ENCODE measurements at regions not wholly inside any gene's neighbourhood (a gene's known extent, or its start where the extent isn't known, plus 50 kb on each side); places are given as distances from the start of the nearest gene placed in this dataset.

GRCh38 chr12:107411792-107412535 lies 273.6 kb upstream of the PWP1 start:
- DNase-seq: no peak

- no peak for DNase-seq
These were observed 270.5 kb upstream of the PWP1 start for GRCh38 chr12:107415071-107415470.

GRCh38 chr12:107415834-107416233 lies 269.8 kb upstream of the PWP1 start:
- no peak for DNase-seq

- no peak for DNase-seq
These were observed 268.6 kb upstream of the PWP1 start for GRCh38 chr12:107417004-107417403.

- no peak for DNase-seq
These were observed 266.6 kb upstream of the PWP1 start for GRCh38 chr12:107418981-107419380.

GRCh38 chr12:107423531-107423930 lies 262.1 kb upstream of the PWP1 start:
- DNase-seq: no peak

GRCh38 chr12:107429006-107429705 lies 256.4 kb upstream of the PWP1 start:
- DNase-seq: no peak

- DNase-seq: no peak
These were observed 253.7 kb upstream of the PWP1 start for GRCh38 chr12:107431942-107432341.

- DNase-seq: no peak
These were observed 250.5 kb upstream of the PWP1 start for GRCh38 chr12:107435072-107435471.

- DNase-seq: no peak
These were observed 250.1 kb upstream of the PWP1 start for GRCh38 chr12:107435520-107435919.

- DNase-seq: no peak
These were observed 249.2 kb upstream of the PWP1 start for GRCh38 chr12:107436376-107436775.

GRCh38 chr12:107436836-107437235 lies 248.8 kb upstream of the PWP1 start:
- DNase-seq: no peak

GRCh38 chr12:107437954-107438353 lies 247.6 kb upstream of the PWP1 start:
- no peak for DNase-seq

GRCh38 chr12:107439026-107439738 lies 246.4 kb upstream of the PWP1 start:
- no peak for DNase-seq

GRCh38 chr12:107440606-107441005 lies 245.0 kb upstream of the PWP1 start:
- DNase-seq: no peak

- no peak for DNase-seq
These were observed 243.8 kb upstream of the PWP1 start for GRCh38 chr12:107441665-107442300.

GRCh38 chr12:107442326-107442987 lies 243.1 kb upstream of the PWP1 start:
- no peak for DNase-seq

- no peak for DNase-seq
These were observed 242.1 kb upstream of the PWP1 start for GRCh38 chr12:107443320-107444090.

- no peak for DNase-seq
These were observed 240.8 kb upstream of the PWP1 start for GRCh38 chr12:107444771-107445170.

- DNase-seq: no peak
These were observed 239.1 kb upstream of the PWP1 start for GRCh38 chr12:107446476-107446875.

- DNase-seq: no peak
These were observed 238.3 kb upstream of the PWP1 start for GRCh38 chr12:107447336-107447735.

GRCh38 chr12:107448198-107448597 lies 237.4 kb upstream of the PWP1 start:
- DNase-seq: no peak
